ENCODE measurements at regions not wholly inside any gene's neighbourhood (a gene's known extent, or its start where the extent isn't known, plus 50 kb on each side); places are given as distances from the start of the nearest gene placed in this dataset.

- TF ChIP-seq, protein P1, sequence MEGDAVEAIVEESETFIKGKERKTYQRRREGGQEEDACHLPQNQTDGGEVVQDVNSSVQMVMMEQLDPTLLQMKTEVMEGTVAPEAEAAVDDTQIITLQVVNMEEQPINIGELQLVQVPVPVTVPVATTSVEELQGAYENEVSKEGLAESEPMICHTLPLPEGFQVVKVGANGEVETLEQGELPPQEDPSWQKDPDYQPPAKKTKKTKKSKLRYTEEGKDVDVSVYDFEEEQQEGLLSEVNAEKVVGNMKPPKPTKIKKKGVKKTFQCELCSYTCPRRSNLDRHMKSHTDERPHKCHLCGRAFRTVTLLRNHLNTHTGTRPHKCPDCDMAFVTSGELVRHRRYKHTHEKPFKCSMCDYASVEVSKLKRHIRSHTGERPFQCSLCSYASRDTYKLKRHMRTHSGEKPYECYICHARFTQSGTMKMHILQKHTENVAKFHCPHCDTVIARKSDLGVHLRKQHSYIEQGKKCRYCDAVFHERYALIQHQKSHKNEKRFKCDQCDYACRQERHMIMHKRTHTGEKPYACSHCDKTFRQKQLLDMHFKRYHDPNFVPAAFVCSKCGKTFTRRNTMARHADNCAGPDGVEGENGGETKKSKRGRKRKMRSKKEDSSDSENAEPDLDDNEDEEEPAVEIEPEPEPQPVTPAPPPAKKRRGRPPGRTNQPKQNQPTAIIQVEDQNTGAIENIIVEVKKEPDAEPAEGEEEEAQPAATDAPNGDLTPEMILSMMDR (conservative IDR thresholded peaks at IDR 0.05; ENCODE audit: low read depth, low read length): peak; percentile 40
- TF ChIP-seq SMC3 (IDR thresholded peaks at IDR 0.05; ENCODE audit: low read depth, low read length) (no peak; the same call in 1 of the 2 replicates), BHLHE40 (IDR thresholded peaks at IDR 0.05; ENCODE audit: low read depth, low read length) (no peak)
- TF ChIP-seq, protein P2, sequence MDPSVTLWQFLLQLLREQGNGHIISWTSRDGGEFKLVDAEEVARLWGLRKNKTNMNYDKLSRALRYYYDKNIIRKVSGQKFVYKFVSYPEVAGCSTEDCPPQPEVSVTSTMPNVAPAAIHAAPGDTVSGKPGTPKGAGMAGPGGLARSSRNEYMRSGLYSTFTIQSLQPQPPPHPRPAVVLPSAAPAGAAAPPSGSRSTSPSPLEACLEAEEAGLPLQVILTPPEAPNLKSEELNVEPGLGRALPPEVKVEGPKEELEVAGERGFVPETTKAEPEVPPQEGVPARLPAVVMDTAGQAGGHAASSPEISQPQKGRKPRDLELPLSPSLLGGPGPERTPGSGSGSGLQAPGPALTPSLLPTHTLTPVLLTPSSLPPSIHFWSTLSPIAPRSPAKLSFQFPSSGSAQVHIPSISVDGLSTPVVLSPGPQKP (IDR thresholded peaks at IDR 0.05; ENCODE audit: borderline replicate concordance, low read depth, low read length): no peak
Measured at GRCh38 chr4:183838987-183839712, 66.0 kb upstream of the STOX2 start.
